IMR-90 (cell line): ENCODE measurements at regions not wholly inside any gene's neighbourhood (a gene's known extent, or its start where the extent isn't known, plus 50 kb on each side); places are given as distances from the start of the nearest gene placed in this dataset.

Experiments used
- ATAC-seq: fragments of 200-7000 bp; cut with Tn5 transposase; 2 replicates; pipeline ENCODE4 v1.9.1; 2020; ENCODE audit warnings: low read depth, mild to moderate bottlenecking, moderate library complexity
- BruUV-seq: library from RNA; stranded (reverse); fragments of 400-500 nt; replicated peaks from 2 replicates; lab custom pipeline; 2021; lab: Mats Ljungman, UMichigan
- CTCF ChIA-PET: fragments of 300-600 bp; formaldehyde crosslinking; extraction: SDS; loops from one replicate; lab custom pipeline; 2021; ENCODE audit warnings: antibody characterized with exemption; lab: Yijun Ruan, JAX
- POLR2A ChIA-PET: fragments of 300-600 bp; sonication (Branson Sonifier 250); formaldehyde crosslinking; loops from one replicate; lab custom pipeline; 2022; ENCODE audit warnings: antibody characterized with exemption; ENCODE audit not compliant: unreplicated experiment; lab: Charles Lee
- DNase-seq: peaks from one replicate; pipeline ENCODE4 v3.0.0; 2013
- H2AFZ ChIP-seq: replicated peaks from 2 replicates; pipeline ENCODE3; 2013; ENCODE audit warnings: low read length, mild to moderate bottlenecking; ENCODE audit not compliant: poor library complexity
- H2AK5ac ChIP-seq: 2 replicates; pipeline ENCODE4 v1.6.1; 2013; ENCODE audit warnings: low read depth, low read length, inconsistent platforms
- H2AK9ac ChIP-seq: replicated peaks from 2 replicates; pipeline ENCODE3; 2013; ENCODE audit warnings: mild to moderate bottlenecking, low read depth, low read length, moderate library complexity; ENCODE audit not compliant: poor library complexity
- H2BK120ac ChIP-seq: 2 replicates; pipeline ENCODE4 v1.6.1; 2013; ENCODE audit warnings: low read depth, low read length, inconsistent platforms
- H2BK15ac ChIP-seq: 3 replicates; pipeline ENCODE4 v1.6.1; 2013; ENCODE audit warnings: low read depth, low read length, inconsistent platforms
- H2BK20ac ChIP-seq: 2 replicates; pipeline ENCODE4 v1.6.1; 2013; ENCODE audit warnings: low read depth, mild to moderate bottlenecking, inconsistent platforms, low read length, moderate library complexity
- H2BK5ac ChIP-seq: 2 replicates; pipeline ENCODE4 v1.6.1; 2013; ENCODE audit warnings: mild to moderate bottlenecking, low read depth, low read length, inconsistent platforms; ENCODE audit not compliant: poor library complexity, severe bottlenecking
- H3K14ac ChIP-seq: replicated peaks from 2 replicates; pipeline ENCODE4 v1.6.1; 2013; ENCODE audit warnings: low read depth, low read length, inconsistent platforms
- H3K18ac ChIP-seq: 2 replicates; pipeline ENCODE4 v1.6.1; 2013; ENCODE audit warnings: low read depth, low read length, control low read depth
- H3K23ac ChIP-seq: 2 replicates; pipeline ENCODE4 v1.6.1; 2013; ENCODE audit warnings: low read depth, low read length, inconsistent platforms
- H3K27ac ChIP-seq: 2 replicates; pipeline ENCODE4 v1.5.1; 2013; ENCODE audit warnings: mild to moderate bottlenecking, control low read depth, low read length; ENCODE audit not compliant: insufficient read depth
- H3K27me3 ChIP-seq: 2 replicates; pipeline ENCODE4 v1.6.1; 2013; ENCODE audit warnings: low read length; ENCODE audit not compliant: control insufficient read depth, insufficient read depth
- H3K36me3 ChIP-seq: 2 replicates; pipeline ENCODE4 v1.6.1; 2013; ENCODE audit warnings: low read length, mixed read lengths; ENCODE audit not compliant: control insufficient read depth, insufficient read depth
- H3K4ac ChIP-seq: 2 replicates; pipeline ENCODE4 v1.6.1; 2013; ENCODE audit warnings: low read depth, low read length, inconsistent platforms
- H3K4me1 ChIP-seq: 2 replicates; pipeline ENCODE4 v1.6.1; 2013; ENCODE audit warnings: low read length, mixed read lengths; ENCODE audit not compliant: control insufficient read depth, insufficient read depth
- H3K4me2 ChIP-seq: 2 replicates; pipeline ENCODE4 v1.6.1; 2013; ENCODE audit warnings: low read depth, mild to moderate bottlenecking, control low read depth, low read length, moderate library complexity
- H3K4me3 ChIP-seq: 2 replicates; pipeline ENCODE4 v1.5.1; 2013; ENCODE audit warnings: low read depth, mild to moderate bottlenecking, control low read depth, low read length, moderate library complexity; ENCODE audit not compliant: insufficient read depth
- H3K56ac ChIP-seq: 2 replicates; pipeline ENCODE4 v1.6.1; 2013; ENCODE audit warnings: low read length, inconsistent platforms; ENCODE audit not compliant: insufficient read depth; ENCODE audit errors: extremely low read depth
- H3K79me1 ChIP-seq, 2 experiments: 2 replicates each; pipeline ENCODE4 v1.6.1; 2013; ENCODE audit warnings: low read length in 2 of 2, inconsistent platforms in 1 of 2, low read depth in 1 of 2
- H3K9ac ChIP-seq: 2 replicates; pipeline ENCODE4 v1.6.1; 2013; ENCODE audit warnings: low read depth, low read length, control low read depth
- H3K9me1 ChIP-seq: 2 replicates; pipeline ENCODE4 v1.6.1; 2013; ENCODE audit warnings: low read length, inconsistent platforms; ENCODE audit not compliant: insufficient read depth
- H3K9me3 ChIP-seq: 2 replicates; pipeline ENCODE4 v1.6.1; 2013; ENCODE audit warnings: low read length; ENCODE audit not compliant: control insufficient read depth, insufficient read depth
- H4K20me1 ChIP-seq: 2 replicates; pipeline ENCODE4 v1.6.1; 2013; ENCODE audit warnings: low read length, inconsistent platforms; ENCODE audit not compliant: insufficient read depth
- H4K5ac ChIP-seq: 2 replicates; pipeline ENCODE4 v1.6.1; 2013; ENCODE audit warnings: mild to moderate bottlenecking, low read depth, low read length, control low read depth
- H4K8ac ChIP-seq, 2 experiments: 2 replicates each; pipeline ENCODE4 v1.6.1; 2013; ENCODE audit warnings: low read depth in 2 of 2, low read length in 2 of 2, control low read depth in 1 of 2, inconsistent platforms in 1 of 2
- H4K91ac ChIP-seq: 2 replicates; pipeline ENCODE4 v1.6.1; 2013; ENCODE audit warnings: low read depth, low read length, inconsistent platforms; ENCODE audit not compliant: insufficient read depth
- BHLHE40 ChIP-seq: fragments of 150-350 bp; IDR thresholded peaks from 2 replicates; pipeline ENCODE4 v1.6.1; 2016; ENCODE audit warnings: mild to moderate bottlenecking, low read depth, low read length
- CEBPB ChIP-seq: IDR thresholded peaks from 2 replicates; pipeline ENCODE4 v1.6.1; 2012; ENCODE audit warnings: low read depth, low read length, improper control_type of control experiment
- MAFK ChIP-seq: IDR thresholded peaks from 2 replicates; pipeline ENCODE4 v1.6.1; 2012; ENCODE audit warnings: low read depth, low read length, improper control_type of control experiment
- MXI1 ChIP-seq: IDR thresholded peaks from 2 replicates; pipeline ENCODE4 v1.6.1; 2012; ENCODE audit warnings: low read depth, mild to moderate bottlenecking, low read length, moderate library complexity, borderline replicate concordance
- NFE2L2 ChIP-seq: fragments of 150-350 bp; IDR thresholded peaks from 2 replicates; pipeline ENCODE4 v1.6.1; 2016; ENCODE audit warnings: low read depth, mild to moderate bottlenecking, low read length
- POLR2A ChIP-seq: IDR thresholded peaks from 2 replicates; pipeline ENCODE4 v1.6.1; 2012; ENCODE audit warnings: mild to moderate bottlenecking, low read depth, low read length
- RAD21 ChIP-seq: IDR thresholded peaks from 2 replicates; pipeline ENCODE4 v1.6.1; 2012; ENCODE audit warnings: low read length, improper control_type of control experiment
- RCOR1 ChIP-seq: IDR thresholded peaks from 2 replicates; pipeline ENCODE4 v1.6.1; 2012; ENCODE audit warnings: mild to moderate bottlenecking, low read length, improper control_type of control experiment; ENCODE audit not compliant: insufficient replicate concordance
- SMC3 ChIP-seq: fragments of 150-350 bp; IDR thresholded peaks from 2 replicates; pipeline ENCODE4 v1.6.1; 2016; ENCODE audit warnings: low read depth, mild to moderate bottlenecking, antibody characterized with exemption, low read length, moderate library complexity
- USF2 ChIP-seq: fragments of 150-350 bp; IDR thresholded peaks from 2 replicates; pipeline ENCODE4 v1.6.1; 2017; ENCODE audit warnings: mild to moderate bottlenecking, antibody characterized with exemption, low read length, low read depth
- WGBS, 2 experiments: methylation state at CpG; one replicate each; pipeline versions ENCODE4 v1.1.5 to v1.1.7; 2013; ENCODE audit warnings: missing lambda C conversion rate in 2 of 2; ENCODE audit not compliant: insufficient read length in 1 of 2; ENCODE audit errors: extremely low coverage in 2 of 2; 5-methylcytosine and 5-hydroxymethylcytosine counted together
- dilution Hi-C: fragments of 300-500 bp; cut with HindIII; formaldehyde crosslinking; loops from one replicate; pipeline ENCODE4 v1.14.3; 2018; ENCODE audit warnings: low sequenced_read_pairs; ENCODE audit not compliant: unreplicated experiment
- in situ Hi-C: fragments of 300-500 bp; cut with MboI; formaldehyde crosslinking; loops from 3 replicates; pipeline ENCODE4 v1.14.3; 2019; ENCODE audit warnings: low sequenced_read_pairs, inconsistent platforms, mixed read lengths
- intact Hi-C: fragments of 100-400 bp; cut with micrococcal nuclease; formaldehyde crosslinking; loops from 2 replicates; pipeline ENCODE4 v1.10.0; 2022

- Histone ChIP-seq H2BK120ac (no peak overlapping the region), H2AK9ac (no peak overlapping the region), H4K91ac (no peak overlapping the region), H2BK20ac (no peak overlapping the region), H3K18ac (no peak overlapping the region), H3K4ac (no peak overlapping the region), H3K4me3 (no peak overlapping the region), H3K23ac (no peak overlapping the region), H3K79me1 (no peaks in the 10 kb centered on the region), H3K4me2 (no peak overlapping the region), H3K27ac (no peak overlapping the region), H3K14ac (no peak overlapping the region), H3K36me3 (no peaks in the 10 kb centered on the region), H3K4me1 (no peaks in the 10 kb centered on the region), H3K9me1 (no peaks in the 10 kb centered on the region), H2AK5ac (no peak overlapping the region), H3K9ac (no peak overlapping the region), H3K27me3 (no peaks in the 10 kb centered on the region), H4K5ac (no peak overlapping the region), H2BK5ac (no peak overlapping the region), H3K56ac (no peak overlapping the region), H4K20me1 (no peaks in the 10 kb centered on the region), H3K9me3 (peaks cover 36% of the 10 kb centered on the region), H2BK15ac (no peak overlapping the region), H4K8ac (no peak overlapping the region), H2AFZ (no peak overlapping the region)
- no TSS peak for BruUV-seq
- ATAC-seq (no peak), DNase-seq (no peak)
- intact Hi-C loops (no loop called here), dilution Hi-C loops (no loop called here), in situ Hi-C loops (no loop called here)
- ChIA-PET CTCF (interaction anchor here (0.6 kb wide), 1 partner anchor 1634 kb away, joined by 3 read pairs; no protein-coding TSS in a partner anchor), POLR2A (no interaction called here)
- WGBS, 2 experiments = 59% methylated on average over 3 of the region's 17 CpGs; no CpG with 5 or more reads in 1 of the 2 experiments
- no peak for TF ChIP-seq POLR2A
- TF ChIP-seq CEBPB = no peak
- TF ChIP-seq MAFK = no peak
- TF ChIP-seq RCOR1 = no peak
- no peak for TF ChIP-seq RAD21
- no peak for TF ChIP-seq SMC3
- no peak for TF ChIP-seq NFE2L2
- TF ChIP-seq BHLHE40 = no peak
- TF ChIP-seq USF2 = no peak
- TF ChIP-seq MXI1 = no peak
These were observed 203.3 kb downstream of the BUB3 start for GRCh38 chr10:123357421-123357930.
